ENCODE measurements at regions not wholly inside any gene's neighbourhood (a gene's known extent, or its start where the extent isn't known, plus 50 kb on each side); places are given as distances from the start of the nearest gene placed in this dataset.
"Not testable (repeated sequence)": the region's sequence is repeated elsewhere in the genome, so short reads cannot be mapped to it uniquely, and the experiment has no call there.

DNA sequence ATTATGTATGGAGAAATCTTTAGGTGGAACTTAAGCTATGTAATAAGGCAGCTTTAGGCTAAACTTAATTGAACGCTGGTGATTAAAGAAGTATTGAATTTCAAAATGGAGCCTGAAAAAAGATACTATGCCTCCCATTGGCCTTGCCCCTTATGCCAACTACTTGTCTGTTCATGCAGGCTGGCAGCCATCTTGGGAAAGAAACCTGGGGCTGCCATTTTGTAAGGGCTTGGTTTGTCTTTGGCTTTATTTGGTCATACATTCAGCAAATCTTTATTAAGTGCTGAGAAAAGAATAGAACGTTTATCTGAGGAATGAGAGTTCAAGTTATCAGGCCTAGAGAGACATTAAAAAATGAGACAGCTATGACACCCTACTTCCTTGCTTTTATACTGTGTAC is 231.3 kb downstream of the KCNE4 start:
- DNase-seq (ENCODE audit: low spot score in 2 of 2) (no peak), FAIRE-seq (no peak)

DNA sequence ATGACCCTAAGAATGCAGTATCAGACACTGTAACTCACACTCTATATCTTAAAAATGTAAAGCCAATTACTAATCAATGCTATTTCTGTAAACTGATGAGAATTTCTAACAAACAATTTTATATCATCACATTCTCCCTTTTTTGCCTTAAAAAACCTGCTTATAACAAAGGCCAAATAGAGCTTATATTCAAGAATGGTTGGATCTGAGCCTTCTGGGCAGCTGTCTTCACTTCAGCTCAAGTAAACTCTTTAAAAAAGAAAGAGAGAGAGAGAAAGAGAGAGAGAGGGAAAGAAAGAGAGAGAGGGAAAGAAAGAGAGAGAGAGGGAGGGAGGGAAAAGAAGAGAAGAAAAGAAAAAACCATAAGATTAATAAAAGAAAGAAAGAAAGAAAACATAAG is 231.8 kb downstream of the KCNE4 start:
- FAIRE-seq, result no peak
- DNase-seq (ENCODE audit: low spot score in 2 of 2), result no peak

DNA sequence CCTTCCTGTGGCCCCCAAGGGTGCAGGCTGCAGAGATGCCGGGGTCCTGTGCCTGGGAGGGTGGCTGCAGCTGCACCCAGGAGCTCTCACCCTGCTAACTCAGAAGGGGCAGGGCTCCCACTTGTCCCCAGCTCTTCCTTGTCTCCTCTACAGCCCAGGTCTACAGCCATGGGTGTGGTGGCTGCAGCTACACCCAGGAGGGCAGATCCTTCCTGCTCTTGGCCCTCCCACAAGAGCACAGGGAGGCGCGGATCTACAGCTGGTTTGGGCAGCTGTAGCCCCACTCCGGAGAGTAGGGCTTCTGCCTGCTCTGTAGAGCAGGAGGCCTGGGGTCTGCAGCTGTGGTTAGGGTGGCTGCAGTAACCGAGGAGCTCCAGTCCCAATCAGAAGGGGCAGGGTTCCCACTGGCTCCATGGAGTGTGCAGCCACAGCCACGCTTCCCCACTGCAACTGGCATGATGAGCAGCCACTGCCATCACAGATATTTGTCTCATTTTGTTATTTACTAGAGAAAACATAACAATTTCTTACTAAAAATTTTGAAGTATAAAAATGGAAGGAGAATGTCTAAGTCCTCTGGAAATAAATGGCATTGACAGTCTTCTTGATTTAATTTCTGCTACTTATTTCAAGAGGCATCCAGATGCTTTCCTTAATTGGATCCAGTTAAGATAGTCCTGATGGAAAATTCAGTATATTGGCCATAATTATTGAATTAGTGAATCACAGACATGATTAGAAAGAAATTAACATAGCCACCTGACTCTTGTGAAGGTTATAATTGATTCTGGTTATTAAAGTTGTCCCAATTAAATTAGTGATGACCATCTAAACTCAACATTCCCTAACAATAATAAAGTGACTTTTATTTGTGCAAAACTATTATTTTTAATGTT is 233.6 kb downstream of the KCNE4 start:
- DNase-seq (ENCODE audit: low spot score in 2 of 2), result no peak
- no peak for FAIRE-seq

DNA sequence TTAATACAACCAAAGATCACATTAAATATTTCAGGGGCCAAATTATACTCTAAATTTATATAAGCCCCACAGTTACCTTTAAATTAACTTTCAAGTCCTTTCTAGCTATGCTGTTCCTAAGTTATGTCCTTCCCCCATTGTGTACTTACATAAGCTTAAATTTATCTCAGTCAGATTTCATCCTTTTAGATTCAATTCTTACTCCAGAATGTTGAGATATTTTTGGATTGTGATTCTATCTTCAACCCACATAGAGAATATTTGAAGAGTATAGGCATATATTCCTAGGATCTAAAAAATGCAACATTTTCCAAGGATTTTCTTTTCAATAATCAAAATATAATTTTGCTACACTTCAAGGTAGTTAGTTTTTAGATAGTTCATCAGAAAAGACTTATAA is 242.8 kb downstream of the KCNE4 start:
- FAIRE-seq (no peak), DNase-seq (ENCODE audit: low spot score in 2 of 2) (no peak)

DNA sequence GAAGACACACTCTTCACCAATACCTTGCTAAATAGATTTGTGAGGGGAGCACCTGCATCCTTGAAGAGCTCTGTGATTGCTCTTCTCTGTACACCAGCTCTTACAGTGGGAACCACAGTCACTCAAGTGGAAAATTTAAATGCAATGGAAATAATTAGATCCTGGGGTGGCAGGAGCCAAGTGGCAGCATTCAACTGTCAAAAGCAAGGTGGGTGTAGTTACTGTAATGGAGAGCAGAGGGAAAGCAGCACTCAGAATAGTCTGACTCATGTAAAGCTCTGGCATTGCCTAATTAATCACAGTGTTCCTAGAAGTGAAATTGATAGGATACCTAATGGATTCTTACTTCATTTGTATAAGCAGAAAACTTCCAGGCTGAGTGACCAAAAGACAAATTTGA is 245.8 kb downstream of the KCNE4 start:
- DNase-seq (ENCODE audit: low spot score in 2 of 2), result no peak

DNA sequence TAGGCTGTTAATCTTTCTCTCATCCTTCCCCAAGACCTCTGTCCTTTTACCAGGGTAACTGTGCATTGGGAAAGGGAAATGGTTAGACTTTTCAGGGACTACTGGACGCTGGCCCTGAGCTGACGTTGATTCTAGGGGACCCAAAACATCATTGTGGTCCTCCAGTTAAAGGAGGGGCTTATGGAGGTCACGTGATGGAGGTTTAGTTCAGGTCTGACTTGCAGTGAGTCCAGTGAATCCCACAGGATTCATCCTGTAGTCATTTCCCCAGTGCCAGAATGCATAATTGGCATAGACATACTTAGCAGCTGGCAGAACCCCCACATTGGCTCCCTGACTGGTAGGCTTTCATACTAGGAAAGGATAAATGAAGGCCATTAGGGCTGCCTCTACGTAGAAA is 246.3 kb downstream of the KCNE4 start:
- not testable (repeated sequence) for FAIRE-seq; DNase-seq (ENCODE audit: low spot score in 2 of 2)

More for the DNA sequence above, 245.8 kb downstream of the KCNE4 start:
- no peak for FAIRE-seq

DNA sequence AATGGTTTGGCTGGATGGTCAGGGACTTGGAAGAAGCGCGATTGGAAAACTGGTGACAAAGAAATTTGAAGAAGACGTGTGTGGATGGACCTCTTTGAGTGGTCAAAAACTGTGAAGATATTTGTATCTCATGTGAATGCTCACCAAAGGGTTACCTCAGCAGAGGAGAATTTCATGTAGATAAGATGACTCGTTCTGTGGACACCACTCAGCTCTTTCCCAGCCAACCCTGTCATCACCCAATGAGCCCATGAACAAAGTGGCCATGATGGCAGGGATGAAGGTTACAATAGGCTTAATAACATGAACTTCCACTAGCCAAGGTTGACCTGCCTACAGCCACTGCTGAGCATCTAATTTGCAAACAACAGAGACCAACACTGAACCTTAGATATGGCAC is 248.3 kb downstream of the KCNE4 start:
- DNase-seq (ENCODE audit: low spot score in 2 of 2) (no peak), FAIRE-seq (no peak)

DNA sequence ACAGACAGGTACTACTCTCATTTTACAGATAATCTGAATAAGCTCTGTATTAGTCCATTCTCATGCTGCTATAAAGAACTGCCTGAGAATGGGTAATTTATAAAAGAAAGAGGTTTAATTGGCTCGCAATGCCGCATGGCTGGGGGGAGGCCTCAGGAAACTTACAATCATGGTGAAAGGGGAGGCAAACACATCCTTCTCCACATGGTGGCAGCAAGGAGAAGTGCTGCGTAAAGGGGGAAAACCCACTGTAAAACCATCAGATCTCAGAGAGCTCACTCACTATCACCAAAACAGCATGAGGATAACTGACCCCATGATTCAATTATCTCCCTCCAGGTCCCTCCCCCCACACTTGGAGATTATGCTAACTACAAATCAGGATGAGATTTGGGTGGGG is 254.4 kb downstream of the KCNE4 start:
- no peak for DNase-seq (ENCODE audit: low spot score in 2 of 2)

DNA sequence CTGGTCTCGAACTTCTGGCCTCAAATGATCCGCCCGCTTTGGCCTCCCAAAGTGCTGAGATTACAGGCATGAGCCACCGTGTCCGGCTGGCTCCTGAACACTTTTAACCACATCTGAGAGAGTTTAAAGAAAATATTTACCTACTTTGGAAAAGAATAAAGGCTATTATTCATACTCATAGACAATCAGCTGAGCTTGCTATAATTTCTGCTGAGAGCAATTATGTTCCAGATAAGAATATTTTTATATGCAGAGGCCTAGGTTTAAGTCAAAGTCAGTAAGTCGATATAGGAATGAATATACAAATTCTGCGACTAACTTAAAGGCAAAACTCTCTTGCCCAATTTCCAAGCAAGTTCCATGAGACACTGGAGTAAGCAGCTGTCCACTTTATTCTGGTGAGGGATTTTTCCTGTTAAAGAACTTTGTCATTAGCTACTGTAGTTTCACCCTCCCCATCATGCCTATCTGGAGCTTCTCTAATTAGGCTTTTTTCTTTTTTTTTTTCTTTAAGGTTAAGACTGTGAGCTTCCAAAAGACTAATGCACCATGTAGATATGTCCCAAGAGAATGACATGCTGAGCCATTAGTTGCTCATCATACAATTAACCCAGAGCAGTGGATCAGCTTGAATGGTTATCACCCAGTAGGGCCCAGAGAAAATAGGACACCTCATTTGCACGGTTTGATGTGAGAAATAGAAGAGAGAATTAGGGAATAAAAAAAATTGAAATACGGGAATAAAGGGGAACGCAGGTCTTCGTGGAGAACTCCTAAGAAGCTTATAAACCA is 260.1 kb downstream of the KCNE4 start:
- no peak for FAIRE-seq
- DNase-seq (ENCODE audit: low spot score in 2 of 2), result no peak

More for the DNA sequence above, 254.4 kb downstream of the KCNE4 start:
- FAIRE-seq, result no peak

DNA sequence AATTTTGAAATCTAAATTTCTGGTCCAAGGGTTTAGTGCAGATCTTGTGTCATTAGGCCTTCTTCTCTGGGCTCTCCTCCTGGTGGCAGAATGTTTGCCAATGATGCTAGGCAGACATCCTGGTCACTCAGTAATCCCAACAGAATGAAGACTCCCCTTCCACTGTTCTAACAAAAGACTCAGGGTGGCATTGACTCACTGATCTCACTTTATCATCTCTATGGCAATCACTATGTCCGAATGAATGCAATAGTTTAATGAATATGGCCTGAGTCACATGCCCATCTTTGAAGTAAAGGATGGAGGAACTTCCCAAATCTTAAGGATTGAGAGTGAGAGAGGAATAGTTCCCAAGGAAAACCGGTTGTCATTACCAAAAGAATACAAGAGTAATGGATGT is 261.1 kb downstream of the KCNE4 start:
- DNase-seq (ENCODE audit: low spot score in 2 of 2) (no peak), FAIRE-seq (no peak)

DNA sequence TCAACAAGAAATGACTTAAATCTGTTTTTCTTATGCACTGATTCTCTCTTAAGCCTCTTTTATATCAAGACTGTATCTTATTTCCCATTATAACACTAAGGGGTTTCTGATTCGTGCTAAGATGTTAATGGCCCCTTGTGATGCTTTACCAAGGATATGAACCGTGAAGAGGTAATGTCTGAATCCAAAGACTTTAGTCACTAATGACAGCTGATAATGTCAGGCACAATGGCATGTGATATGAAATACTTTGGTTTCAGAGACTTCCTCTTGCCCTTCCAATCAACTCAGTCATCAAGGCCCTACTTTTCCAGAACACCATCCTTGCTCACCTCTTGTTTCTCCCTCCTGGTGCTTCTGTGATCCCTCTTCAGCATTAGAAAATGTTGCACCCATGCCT is 262.8 kb downstream of the KCNE4 start:
- FAIRE-seq (no peak), DNase-seq (ENCODE audit: low spot score in 2 of 2) (no peak)

DNA sequence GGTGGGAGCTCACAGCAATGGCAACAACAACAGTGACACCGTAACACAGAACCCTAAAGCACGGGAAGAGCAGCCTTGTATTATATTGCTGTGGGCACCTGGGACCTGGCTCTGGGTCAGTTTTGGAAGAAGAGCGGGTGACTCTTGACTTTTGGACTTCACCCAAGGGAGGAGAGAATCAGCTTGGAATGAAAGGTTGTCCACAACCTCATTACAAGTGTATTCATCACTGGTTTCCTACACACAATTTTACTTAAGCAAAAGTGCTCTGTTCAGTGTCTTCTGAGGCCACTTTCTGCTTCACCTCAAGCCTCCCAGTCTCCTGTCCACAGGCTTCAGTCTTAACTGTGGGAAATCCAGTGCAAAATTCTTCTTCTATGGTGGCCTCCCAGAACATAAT is 263.8 kb downstream of the KCNE4 start:
- no peak for FAIRE-seq

DNA sequence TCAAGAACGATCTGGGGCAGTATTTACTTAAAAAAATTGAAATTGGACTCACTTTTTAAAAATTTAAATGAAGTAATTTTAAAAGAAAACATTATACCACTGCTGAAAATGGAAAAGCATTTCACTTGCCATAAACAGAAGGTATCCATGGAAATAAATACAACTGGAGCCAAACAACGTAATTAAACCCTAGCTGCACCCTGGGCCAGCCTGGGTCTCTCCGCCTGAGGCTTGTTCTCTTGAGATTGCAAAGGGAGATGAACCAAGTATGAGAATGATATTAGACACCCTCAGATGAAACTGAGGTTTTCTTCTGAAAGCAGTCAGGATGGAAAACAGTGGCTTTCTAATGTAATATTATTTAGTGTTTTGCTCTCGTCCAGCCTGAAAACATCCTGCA is 264.4 kb downstream of the KCNE4 start:
- DNase-seq (ENCODE audit: low spot score in 2 of 2) (no peak), FAIRE-seq (no peak)

More for the DNA sequence above, 263.8 kb downstream of the KCNE4 start:
- DNase-seq (ENCODE audit: low spot score in 2 of 2), result no peak

DNA sequence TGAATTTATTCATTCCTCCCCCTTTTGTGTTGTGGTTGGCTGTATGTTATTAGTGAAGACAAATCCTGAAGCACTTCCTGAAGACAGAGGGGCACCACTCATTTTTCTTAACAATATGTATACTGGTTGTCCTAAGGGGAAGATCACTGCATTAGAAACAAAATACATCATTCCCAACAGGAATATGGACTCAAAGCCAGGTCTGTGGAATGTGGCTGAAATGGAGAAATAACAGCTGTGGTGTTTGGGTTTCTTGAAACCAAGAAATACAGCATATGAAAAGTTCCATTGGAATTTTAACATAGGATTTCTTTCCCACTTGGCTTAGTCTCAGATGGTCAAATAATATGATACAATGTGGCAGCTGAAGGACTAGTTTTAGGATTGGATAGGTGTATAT is 267.6 kb downstream of the KCNE4 start:
- FAIRE-seq (no peak), DNase-seq (ENCODE audit: low spot score in 2 of 2) (no peak)

DNA sequence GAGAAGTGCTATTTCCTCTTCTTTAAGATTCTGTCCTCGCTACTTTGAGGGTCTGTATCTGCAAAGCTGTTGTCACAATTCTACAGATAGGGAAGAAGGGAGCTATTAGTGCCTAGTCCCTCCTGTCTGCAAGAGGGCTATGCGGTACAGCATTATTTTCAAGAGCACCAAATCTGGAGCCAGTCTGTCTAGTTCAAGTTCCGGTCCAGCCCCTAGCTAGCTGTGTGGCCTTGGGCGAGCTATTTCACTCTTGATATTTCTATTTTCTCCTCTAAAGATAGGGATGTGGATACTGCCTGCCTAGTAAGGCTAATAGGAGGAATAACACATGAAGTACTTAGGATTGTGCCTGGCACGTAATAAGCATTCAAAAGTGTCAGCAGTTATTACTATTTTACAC is 272.4 kb downstream of the KCNE4 start:
- FAIRE-seq, result no peak

DNA sequence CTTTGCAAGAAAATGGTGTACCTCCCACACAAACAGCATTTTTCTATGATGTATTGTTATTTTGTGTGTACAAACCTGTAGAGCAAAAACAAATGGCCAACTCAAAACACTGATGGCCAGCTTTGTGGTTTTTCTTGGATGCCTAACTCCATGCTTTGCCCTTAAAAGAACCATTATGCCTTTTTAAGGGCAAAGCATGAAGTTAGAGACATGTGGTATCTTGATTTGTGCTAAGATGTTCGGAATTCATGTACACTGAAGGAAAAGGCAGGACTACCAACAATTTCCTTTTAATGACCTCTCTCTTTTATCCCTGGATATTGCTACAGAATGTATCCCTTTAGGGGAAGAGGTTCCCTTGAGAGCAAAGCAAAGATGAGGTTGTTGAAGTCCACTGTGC is 273.6 kb downstream of the SCG2 start:
- DNase-seq (ENCODE audit: low spot score in 2 of 2) (no peak), FAIRE-seq (no peak)

More for the DNA sequence above, 272.4 kb downstream of the KCNE4 start:
- DNase-seq (ENCODE audit: low spot score in 2 of 2), result no peak

DNA sequence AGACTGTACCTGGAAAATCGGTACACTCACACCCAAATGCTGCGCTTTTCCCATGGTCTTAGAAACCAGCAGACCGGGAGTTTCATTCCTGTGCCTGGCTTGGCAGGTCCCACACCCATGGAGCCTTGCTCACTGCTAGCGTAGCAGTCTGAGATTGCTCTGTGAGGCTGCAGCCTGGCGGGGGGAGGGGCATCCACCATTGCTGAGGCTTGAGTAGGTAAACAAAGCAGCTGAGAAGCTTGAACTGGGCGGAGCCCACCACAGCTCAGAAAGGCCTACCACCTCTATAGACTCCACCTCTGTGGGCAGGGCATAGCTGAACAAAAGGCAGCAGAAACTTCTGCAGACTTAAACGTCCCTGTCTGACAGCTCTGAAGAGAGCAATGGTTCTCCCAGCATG is 271.4 kb downstream of the SCG2 start:
- not testable (repeated sequence) for DNase-seq (ENCODE audit: low spot score in 2 of 2); FAIRE-seq

DNA sequence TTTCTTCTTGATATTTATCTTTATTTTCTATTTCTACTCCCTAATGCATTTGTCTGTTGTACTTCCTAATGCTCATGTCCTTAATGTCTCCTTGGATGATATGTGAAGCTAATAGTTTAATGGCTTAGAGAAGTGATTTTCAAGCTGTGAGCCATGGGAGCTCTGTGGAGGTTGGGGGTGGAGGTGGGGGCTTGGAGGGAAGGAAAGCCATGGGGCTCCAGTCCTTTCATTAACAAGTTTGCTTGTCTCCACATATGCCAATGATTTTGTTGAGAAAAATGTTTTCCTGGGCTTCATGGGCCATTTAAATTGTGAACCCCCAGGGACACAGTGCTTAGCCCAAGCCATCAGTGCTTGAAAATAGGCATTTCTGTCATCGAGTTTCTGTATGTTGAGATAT is 264.1 kb downstream of the SCG2 start:
- DNase-seq (ENCODE audit: low spot score in 2 of 2) (no peak), FAIRE-seq (no peak)

DNA sequence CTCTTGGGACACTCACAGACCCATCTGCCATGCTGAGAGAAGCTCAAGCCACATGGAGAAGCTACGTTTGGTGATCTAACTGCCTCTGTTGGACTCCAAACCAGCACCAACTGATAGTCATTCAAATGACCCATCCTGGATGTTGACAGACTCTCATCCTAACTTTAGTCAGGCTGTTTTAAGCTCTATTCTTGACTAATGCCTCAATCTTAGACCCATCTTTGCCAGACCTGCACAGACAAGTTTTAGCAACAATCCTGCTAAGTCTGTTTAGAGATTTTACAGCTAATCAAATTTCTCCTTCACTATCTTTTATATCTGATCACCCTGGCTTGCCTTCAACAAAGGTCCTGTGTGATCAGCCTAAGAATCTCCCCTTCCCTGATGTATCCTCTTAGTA is 245.1 kb downstream of the SCG2 start:
- FAIRE-seq (no peak), DNase-seq (ENCODE audit: low spot score in 2 of 2) (no peak)

DNA sequence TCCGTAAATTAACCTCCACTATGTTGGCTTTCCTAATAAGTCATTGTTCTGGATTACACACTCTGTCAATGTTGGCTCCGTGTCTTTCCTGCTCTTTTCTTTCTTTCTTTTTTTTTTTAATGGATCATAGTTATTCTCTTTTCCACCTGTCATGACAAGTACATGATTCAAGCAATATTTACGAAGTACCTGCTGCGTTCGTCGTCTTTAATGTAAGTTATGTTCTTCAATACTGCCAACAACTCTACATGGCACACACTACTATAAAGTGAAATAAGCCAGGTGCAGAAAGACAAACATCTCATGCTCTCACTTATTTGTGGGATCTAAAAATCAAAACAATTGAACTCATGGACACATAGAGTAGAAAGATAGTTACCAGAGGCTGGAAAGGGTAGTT is 239.1 kb downstream of the SCG2 start:
- DNase-seq (ENCODE audit: low spot score in 2 of 2) (no peak), FAIRE-seq (no peak)

DNA sequence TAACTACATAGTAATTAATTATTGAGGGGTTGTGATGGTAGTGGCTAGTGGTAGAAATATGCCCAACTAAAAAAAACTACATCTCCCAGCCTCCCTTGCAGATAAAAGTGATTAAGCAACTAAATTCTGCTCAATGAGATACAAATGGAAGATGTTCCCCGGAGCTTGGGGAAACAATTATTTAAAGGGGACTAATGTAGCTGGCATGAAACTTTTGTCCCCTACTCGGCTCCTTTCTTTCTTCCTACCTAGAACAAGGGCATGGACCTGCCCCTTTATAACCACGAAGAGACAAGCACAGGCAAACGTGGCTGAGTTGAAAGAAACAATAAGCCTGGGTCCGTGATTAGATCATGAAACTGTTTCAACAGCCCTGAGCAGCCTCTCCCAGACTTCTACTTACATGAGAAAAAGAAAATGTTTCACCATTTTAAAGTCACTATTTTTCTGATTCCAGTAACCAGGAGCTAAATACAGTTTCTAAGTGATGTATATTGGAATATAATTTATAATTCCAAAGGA is 236.9 kb downstream of the SCG2 start:
- DNase-seq (ENCODE audit: low spot score in 2 of 2) (no peak), FAIRE-seq (no peak)

All from frontal cortex (tissue), 3 donors.